Activated CD4-positive, alpha-beta T cell treated with anti-CD3 and anti-CD28 coated beads, Interleukin-2, amount 50 U/mL, for 48 hours (primary cell): ENCODE measurements at regions not wholly inside any gene's neighbourhood (a gene's known extent, or its start where the extent isn't known, plus 50 kb on each side); places are given as distances from the start of the nearest gene placed in this dataset.
"Not testable (repeated sequence)": the region's sequence is repeated elsewhere in the genome, so short reads cannot be mapped to it uniquely, and the experiment has no call there.

Experiments
- DNase-seq, 2 experiments: peaks; one replicate each; pipeline ENCODE4 v3.0.0-alpha.2; 2020

GRCh38 chr1:221206076-221206475 lies 326.8 kb downstream of the HLX start:
- no peak for DNase-seq

- no peak for DNase-seq
Observed at GRCh38 chr1:221212926-221213325, 333.7 kb downstream of the HLX start.

GRCh38 chr1:221217029-221217428 lies 337.8 kb downstream of the HLX start:
- no peak for DNase-seq

- DNase-seq: no peak
Observed at GRCh38 chr1:221223281-221223680, 344.0 kb downstream of the HLX start.

GRCh38 chr1:221227460-221227859 lies 348.2 kb downstream of the HLX start:
- DNase-seq: no peak

- DNase-seq: peak in 1 of 2 experiments; percentile 4
Observed at GRCh38 chr1:221227872-221228337, 348.7 kb downstream of the HLX start.

- DNase-seq: no peak
Observed at GRCh38 chr1:221228594-221228993, 349.4 kb downstream of the HLX start.

- no peak for DNase-seq
Observed at GRCh38 chr1:221230605-221231004, 351.4 kb downstream of the HLX start.

- DNase-seq: no peak
Observed at GRCh38 chr1:221234791-221235190, 355.5 kb downstream of the HLX start.

GRCh38 chr1:221237587-221237986 lies 358.3 kb downstream of the HLX start:
- no peak for DNase-seq

- DNase-seq: no peak
Observed at GRCh38 chr1:221239181-221239580, 359.9 kb downstream of the HLX start.

GRCh38 chr1:221239792-221240191 lies 360.5 kb downstream of the HLX start:
- DNase-seq: no peak

GRCh38 chr1:221240690-221241089 lies 361.4 kb downstream of the HLX start:
- DNase-seq: no peak

GRCh38 chr1:221241157-221241556 lies 361.9 kb downstream of the HLX start:
- DNase-seq: no peak

- no peak for DNase-seq
Observed at GRCh38 chr1:221241592-221241991, 362.3 kb downstream of the HLX start.

GRCh38 chr1:221246067-221246466 lies 366.8 kb downstream of the HLX start:
- DNase-seq: no peak

- no peak for DNase-seq
Observed at GRCh38 chr1:221246628-221247415, 367.6 kb downstream of the HLX start.

GRCh38 chr1:221251580-221251979 lies 372.3 kb downstream of the HLX start:
- no peak for DNase-seq

GRCh38 chr1:221254813-221255212 lies 375.6 kb downstream of the HLX start:
- DNase-seq: no peak

- no peak for DNase-seq
Observed at GRCh38 chr1:221256773-221257172, 377.5 kb downstream of the HLX start.

- DNase-seq: not testable (repeated sequence)
Observed at GRCh38 chr1:221257548-221257947, 378.3 kb downstream of the HLX start.

- not testable (repeated sequence) for DNase-seq
Observed at GRCh38 chr1:221262677-221263076, 383.4 kb downstream of the HLX start.

- peak; percentile 20 to 46 for DNase-seq
Observed at GRCh38 chr1:221263831-221264767, 384.9 kb downstream of the HLX start.

GRCh38 chr1:221264848-221265247 lies 385.6 kb downstream of the HLX start:
- no peak for DNase-seq
